H9 (cell line): ENCODE measurements at regions not wholly inside any gene's neighbourhood (a gene's known extent, or its start where the extent isn't known, plus 50 kb on each side); places are given as distances from the start of the nearest gene placed in this dataset.
"Not testable (repeated sequence)": the region's sequence is repeated elsewhere in the genome, so short reads cannot be mapped to it uniquely, and the experiment has no call there.

Source experiments
- DNase-seq: peaks from one replicate; pipeline ENCODE4 v3.0.0-alpha.2; 2017
- H2AFZ ChIP-seq: one replicate; pipeline ENCODE4 v1.6.1; 2013; ENCODE audit warnings: mild to moderate bottlenecking, low read length, control low read depth, moderate library complexity
- H2AK5ac ChIP-seq: 2 replicates; pipeline ENCODE4 v1.6.1; 2013; ENCODE audit warnings: low read length, control low read depth, mixed read lengths; ENCODE audit not compliant: insufficient read length
- H2BK120ac ChIP-seq: one replicate; pipeline ENCODE4 v1.6.1; 2013; ENCODE audit warnings: low read depth, mild to moderate bottlenecking, low read length, control low read depth, inconsistent platforms; ENCODE audit not compliant: poor library complexity, severe bottlenecking
- H2BK12ac ChIP-seq: 2 replicates; pipeline ENCODE4 v1.6.1; 2013; ENCODE audit warnings: low read length, control low read depth, mixed read lengths, low read depth; ENCODE audit not compliant: insufficient read length
- H2BK15ac ChIP-seq: 2 replicates; pipeline ENCODE4 v1.6.1; 2013; ENCODE audit warnings: low read depth, low read length, control low read depth
- H2BK20ac ChIP-seq: one replicate; pipeline ENCODE4 v1.6.1; 2013; ENCODE audit warnings: low read depth, mild to moderate bottlenecking, low read length, control low read depth, inconsistent platforms; ENCODE audit not compliant: poor library complexity, severe bottlenecking
- H2BK5ac ChIP-seq: 2 replicates; pipeline ENCODE4 v1.6.1; 2013; ENCODE audit warnings: low read length, control low read depth, mixed read lengths; ENCODE audit not compliant: insufficient read length
- H3K14ac ChIP-seq: 2 replicates; pipeline ENCODE4 v1.6.1; 2013; ENCODE audit warnings: low read length, control low read depth; ENCODE audit not compliant: insufficient read depth
- H3K18ac ChIP-seq: 2 replicates; pipeline ENCODE4 v1.6.1; 2013; ENCODE audit warnings: low read depth, mild to moderate bottlenecking, mixed read lengths, low read length, control low read depth; ENCODE audit not compliant: insufficient read length
- H3K23ac ChIP-seq: 2 replicates; pipeline ENCODE4 v1.6.1; 2013; ENCODE audit warnings: low read length, control low read depth, mixed read lengths, low read depth; ENCODE audit not compliant: insufficient read length
- H3K23me2 ChIP-seq: 2 replicates; pipeline ENCODE4 v1.6.1; 2013; ENCODE audit warnings: low read depth, mild to moderate bottlenecking, mixed read lengths, low read length, control low read depth; ENCODE audit not compliant: insufficient read length, poor library complexity, severe bottlenecking
- H3K27ac ChIP-seq: 2 replicates; pipeline ENCODE4 v1.5.1; 2013; ENCODE audit warnings: low read length, control low read depth, mixed read lengths, low read depth; ENCODE audit not compliant: insufficient read length
- H3K27me3 ChIP-seq: 2 replicates; pipeline ENCODE4 v1.6.1; 2013; ENCODE audit warnings: low read length, control low read depth, inconsistent platforms; ENCODE audit not compliant: insufficient read depth
- H3K4ac ChIP-seq: 2 replicates; pipeline ENCODE4 v1.6.1; 2013; ENCODE audit warnings: low read depth, mild to moderate bottlenecking, control low read depth, inconsistent platforms, low read length, moderate library complexity
- H3K4me1 ChIP-seq: 2 replicates; pipeline ENCODE4 v1.6.1; 2013; ENCODE audit warnings: low read length, control low read depth, inconsistent platforms; ENCODE audit not compliant: insufficient read depth
- H3K4me2 ChIP-seq: 2 replicates; pipeline ENCODE4 v1.6.1; 2013; ENCODE audit warnings: low read length, control low read depth, mixed read lengths; ENCODE audit not compliant: insufficient read length, insufficient read depth
- H3K56ac ChIP-seq: 2 replicates; pipeline ENCODE4 v1.6.1; 2013; ENCODE audit warnings: low read depth, mild to moderate bottlenecking, mixed read lengths, low read length, control low read depth; ENCODE audit not compliant: insufficient read length
- H3K79me1 ChIP-seq: 2 replicates; pipeline ENCODE4 v1.6.1; 2013; ENCODE audit warnings: low read depth, mild to moderate bottlenecking, moderate library complexity, low read length, control low read depth, inconsistent platforms; ENCODE audit not compliant: insufficient read depth, poor library complexity, severe bottlenecking
- H3K79me2 ChIP-seq: 2 replicates; pipeline ENCODE4 v1.6.1; 2013; ENCODE audit warnings: low read length, control low read depth, inconsistent platforms; ENCODE audit not compliant: insufficient read depth
- H3K9ac ChIP-seq: 2 replicates; pipeline ENCODE4 v1.6.1; 2013; ENCODE audit warnings: low read length, control low read depth, mixed read lengths; ENCODE audit not compliant: insufficient read length; ENCODE audit errors: extremely low read depth
- H3K9me3 ChIP-seq: one replicate; pipeline ENCODE4 v1.6.1; 2013; ENCODE audit warnings: low read depth, low read length, inconsistent platforms; ENCODE audit not compliant: control insufficient read depth
- H3T11ph ChIP-seq: one replicate; pipeline ENCODE4 v1.6.1; 2013; ENCODE audit warnings: mild to moderate bottlenecking, low read length, control low read depth, inconsistent platforms
- H4K20me1 ChIP-seq: one replicate; pipeline ENCODE4 v1.6.1; 2013; ENCODE audit not compliant: control insufficient read depth, insufficient read length, insufficient read depth
- H4K5ac ChIP-seq: 2 replicates; pipeline ENCODE4 v1.6.1; 2013; ENCODE audit warnings: low read depth, mild to moderate bottlenecking, mixed read lengths, low read length, control low read depth; ENCODE audit not compliant: insufficient read length
- H4K8ac ChIP-seq: replicated peaks from 2 replicates; pipeline ENCODE4 v1.6.1; 2013; ENCODE audit warnings: low read length, control low read depth, mixed read lengths, low read depth; ENCODE audit not compliant: insufficient read length
- H4K91ac ChIP-seq: 2 replicates; pipeline ENCODE4 v1.6.1; 2013; ENCODE audit warnings: low read depth, mild to moderate bottlenecking, moderate library complexity, mixed read lengths, low read length, control low read depth; ENCODE audit not compliant: insufficient read length
- H3K27ac Mint-ChIP-seq, 3 experiments: 2 replicates in 2 of 3; 3 replicates in 1 of 3; pipeline ENCODE4 v1.8.0; 2020 to 2021; ENCODE audit warnings: mixed read lengths in 3 of 3, mild to moderate bottlenecking in 1 of 3, moderate library complexity in 1 of 3
- H3K27me3 Mint-ChIP-seq: 2 replicates; pipeline ENCODE4 v1.8.0; 2021; ENCODE audit warnings: low read depth, mild to moderate bottlenecking, moderate library complexity, mixed read lengths
- H3K36me3 Mint-ChIP-seq, 3 experiments: 2 replicates in 2 of 3; 3 replicates in 1 of 3; pipeline ENCODE4 v1.8.0; 2020 to 2021; ENCODE audit warnings: low read depth in 3 of 3, mixed read lengths in 3 of 3; ENCODE audit not compliant: insufficient read depth in 1 of 3
- H3K4me1 Mint-ChIP-seq, 2 experiments: 2 replicates each; pipeline ENCODE4 v1.8.0; 2020; ENCODE audit warnings: mixed read lengths in 2 of 2
- H3K4me3 Mint-ChIP-seq, 2 experiments: 2 replicates in 1 of 2; 3 replicates in 1 of 2; pipeline ENCODE4 v1.8.0; 2020 to 2021; ENCODE audit warnings: mild to moderate bottlenecking in 2 of 2, mixed read lengths in 2 of 2, moderate library complexity in 1 of 2
- H3K9me3 Mint-ChIP-seq, 2 experiments: 2 replicates in 1 of 2; 3 replicates in 1 of 2; pipeline ENCODE4 v1.8.0; 2020; ENCODE audit warnings: mild to moderate bottlenecking in 2 of 2, mixed read lengths in 2 of 2, moderate library complexity in 1 of 2
- WGBS: extraction: QIAGEN DNeasy Blood & Tissue Kit; methylation state at CpG from one replicate; pipeline ENCODE4 v1.1.7; 2013; ENCODE audit warnings: missing lambda C conversion rate, low lambda C conversion rate, mixed read lengths; ENCODE audit not compliant: insufficient read length; ENCODE audit errors: extremely low coverage; 5-methylcytosine and 5-hydroxymethylcytosine counted together
- TF ChIP-seq, protein P1 (sequence below): fragments of 200-600 bp; sonication (generic); conservative IDR thresholded peaks from 3 replicates; pipeline ENCODE4 v1.8.0; 2021; ENCODE audit warnings: antibody characterized with exemption, mild to moderate bottlenecking

DNA sequence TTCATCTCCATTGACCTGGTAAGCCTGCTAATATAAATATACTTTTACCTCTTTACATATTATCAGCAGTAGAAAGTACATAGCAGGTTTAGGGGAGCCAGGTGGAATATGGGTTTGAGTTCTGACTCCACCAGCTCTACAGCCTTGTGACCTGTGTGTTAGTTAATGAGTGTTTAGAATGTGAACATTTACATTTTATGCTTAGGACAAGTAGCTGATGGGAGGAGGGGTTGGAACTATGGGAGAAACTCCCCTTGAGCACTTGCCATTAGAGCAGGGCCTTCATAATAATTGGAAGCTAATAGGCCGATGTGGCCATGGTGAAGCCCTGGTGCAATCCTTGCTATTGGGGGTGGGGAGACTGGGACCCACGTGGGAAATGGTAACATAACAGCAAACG is 148.3 kb upstream of the NTRK2 start:
- peaks cover 11 to 41% (median 30%) of the 10 kb centered on the region in 3 experiments; a peak in 6 of 7 replicates for H3K36me3 Mint-ChIP-seq
- Histone ChIP-seq H3K4me2 (no peak overlapping the region), H2AK5ac (no peak overlapping the region), H2BK15ac (no peak overlapping the region), H3T11ph (no peak overlapping the region), H3K79me1 (no peaks in the 10 kb centered on the region), H3K79me2 (no peaks in the 10 kb centered on the region), H3K9ac (no peak overlapping the region), H3K18ac (no peak overlapping the region), H2BK120ac (no peak overlapping the region), H3K27me3 (no peaks in the 10 kb centered on the region), H3K9me3 (no peaks in the 10 kb centered on the region), H2BK20ac (no peak overlapping the region), H4K8ac (no peak overlapping the region), H3K23ac (no peak overlapping the region), H3K4me1 (no peaks in the 10 kb centered on the region), H3K4ac (no peak overlapping the region), H3K14ac (no peak overlapping the region), H4K20me1 (no peaks in the 10 kb centered on the region), H2AFZ (no peak overlapping the region), H3K27ac (no peak overlapping the region), H4K5ac (no peak overlapping the region), H3K23me2 (no peaks in the 10 kb centered on the region), H4K91ac (no peak overlapping the region), H3K56ac (no peak overlapping the region), H2BK5ac (no peak overlapping the region), H2BK12ac (no peak overlapping the region)
- H3K27ac Mint-ChIP-seq, result no peak overlapping the region
- peaks cover 7 to 11% of the 10 kb centered on the region in 2 experiments; a peak in 3 of 4 replicates for H3K4me1 Mint-ChIP-seq
- H3K27me3 Mint-ChIP-seq, result peaks cover 4% of the 10 kb centered on the region; the same call in 1 of the 2 replicates
- DNase-seq, result no peak
- H3K9me3 Mint-ChIP-seq, result peaks cover 38 to 42% of the 10 kb centered on the region in 2 experiments
- H3K4me3 Mint-ChIP-seq, result no peak overlapping the region
- WGBS, result no CpG with 5 or more reads among the region's 3 CpGs
- TF ChIP-seq, protein P1, sequence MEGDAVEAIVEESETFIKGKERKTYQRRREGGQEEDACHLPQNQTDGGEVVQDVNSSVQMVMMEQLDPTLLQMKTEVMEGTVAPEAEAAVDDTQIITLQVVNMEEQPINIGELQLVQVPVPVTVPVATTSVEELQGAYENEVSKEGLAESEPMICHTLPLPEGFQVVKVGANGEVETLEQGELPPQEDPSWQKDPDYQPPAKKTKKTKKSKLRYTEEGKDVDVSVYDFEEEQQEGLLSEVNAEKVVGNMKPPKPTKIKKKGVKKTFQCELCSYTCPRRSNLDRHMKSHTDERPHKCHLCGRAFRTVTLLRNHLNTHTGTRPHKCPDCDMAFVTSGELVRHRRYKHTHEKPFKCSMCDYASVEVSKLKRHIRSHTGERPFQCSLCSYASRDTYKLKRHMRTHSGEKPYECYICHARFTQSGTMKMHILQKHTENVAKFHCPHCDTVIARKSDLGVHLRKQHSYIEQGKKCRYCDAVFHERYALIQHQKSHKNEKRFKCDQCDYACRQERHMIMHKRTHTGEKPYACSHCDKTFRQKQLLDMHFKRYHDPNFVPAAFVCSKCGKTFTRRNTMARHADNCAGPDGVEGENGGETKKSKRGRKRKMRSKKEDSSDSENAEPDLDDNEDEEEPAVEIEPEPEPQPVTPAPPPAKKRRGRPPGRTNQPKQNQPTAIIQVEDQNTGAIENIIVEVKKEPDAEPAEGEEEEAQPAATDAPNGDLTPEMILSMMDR, result no peak

DNA sequence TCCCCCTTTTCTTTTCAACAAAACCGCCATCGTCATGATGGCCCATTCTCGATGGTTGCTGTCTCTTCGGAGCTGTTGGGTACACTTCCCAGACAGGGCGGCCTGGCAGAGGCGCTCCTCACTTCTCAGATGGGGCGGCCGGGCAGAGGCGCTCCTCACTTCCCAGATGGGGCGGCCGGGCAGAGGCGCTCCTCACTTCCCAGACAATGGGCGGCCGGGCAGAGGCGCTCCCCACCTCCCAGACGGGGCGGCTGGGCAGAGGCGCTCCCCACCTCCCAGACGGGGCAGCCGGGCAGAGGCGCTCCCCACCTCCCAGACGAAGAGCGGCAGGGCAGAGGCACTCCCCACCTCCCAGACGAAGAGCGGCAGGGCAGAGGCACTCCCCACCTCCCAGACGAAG is 143.3 kb upstream of the NTRK2 start:
- H2BK12ac ChIP-seq, H3K9ac ChIP-seq, H3K56ac ChIP-seq, H2AFZ ChIP-seq, H3K4ac ChIP-seq, DNase-seq, H2BK20ac ChIP-seq, H3T11ph ChIP-seq, H3K27ac ChIP-seq, H3K27me3 ChIP-seq, H2BK15ac ChIP-seq, H2BK120ac ChIP-seq, H3K79me1 ChIP-seq, H2AK5ac ChIP-seq, H2BK5ac ChIP-seq, H3K23me2 ChIP-seq, H3K4me2 ChIP-seq, H3K23ac ChIP-seq, H3K27me3 Mint-ChIP-seq, H3K27ac Mint-ChIP-seq, H4K91ac ChIP-seq, H3K4me3 Mint-ChIP-seq, H3K4me1 ChIP-seq, H3K14ac ChIP-seq, H4K5ac ChIP-seq, H4K8ac ChIP-seq, H3K79me2 ChIP-seq, H3K18ac ChIP-seq, H3K4me1 Mint-ChIP-seq, H4K20me1 ChIP-seq, H3K9me3 ChIP-seq: not testable (repeated sequence)
- Mint-ChIP-seq H3K36me3 (peaks cover 12 to 44% (median 27%) of the 10 kb centered on the region in 3 experiments), H3K9me3 (peaks cover 52 to 53% of the 10 kb centered on the region in 2 experiments)
- WGBS, result no CpG with 5 or more reads among the region's 26 CpGs
